MM.1S (cell line): ENCODE measurements at regions not wholly inside any gene's neighbourhood (a gene's known extent, or its start where the extent isn't known, plus 50 kb on each side); places are given as distances from the start of the nearest gene placed in this dataset.

ENCODE experiments used
- CTCF ChIP-seq: fragments of 300-600 bp; sonication (generic); IDR thresholded peaks from 2 replicates; pipeline ENCODE4 v1.5.1; 2016; ENCODE audit warnings: antibody characterized with exemption, low read length, mixed read lengths
- EZH2 ChIP-seq: fragments of 300-600 bp; sonication (generic); optimal IDR thresholded peaks from 2 replicates; pipeline ENCODE3; 2017; ENCODE audit warnings: low read depth, mild to moderate bottlenecking, antibody characterized with exemption, low read length, mixed read lengths
- EZH2phosphoT487 ChIP-seq: fragments of 300-600 bp; sonication (generic); IDR thresholded peaks from 2 replicates; pipeline ENCODE4 v1.6.1; 2018; ENCODE audit warnings: antibody characterized with exemption, low read length

- TF ChIP-seq CTCF (no peak), EZH2 (no peak), EZH2phosphoT487 (no peak)
These were observed 98.3 kb downstream of the SLITRK6 start for GRCh38 chr13:85700906-85701305.
